GM18508 (cell line): ENCODE measurements at regions not wholly inside any gene's neighbourhood (a gene's known extent, or its start where the extent isn't known, plus 50 kb on each side); places are given as distances from the start of the nearest gene placed in this dataset.
"Not testable (repeated sequence)": the region's sequence is repeated elsewhere in the genome, so short reads cannot be mapped to it uniquely, and the experiment has no call there.

ENCODE experiments used
- ATAC-seq: cut with Tn5 transposase; IDR thresholded peaks from one replicate; pipeline ENCODE4 v1.9.1; 2021; ENCODE audit warnings: moderate number of reproducible peaks; ENCODE audit not compliant: insufficient read depth, unreplicated experiment

GRCh38 chr22:22296047-22296446 lies 51.5 kb downstream of the VPREB1 start:
- not testable (repeated sequence) for ATAC-seq

GRCh38 chr22:22297159-22297793 lies 52.7 kb downstream of the VPREB1 start:
- ATAC-seq, result not testable (repeated sequence)

GRCh38 chr22:22297794-22298653 lies 53.4 kb downstream of the VPREB1 start:
- ATAC-seq, result not testable (repeated sequence)

GRCh38 chr22:22298654-22299009 lies 54.0 kb downstream of the VPREB1 start:
- not testable (repeated sequence) for ATAC-seq

- ATAC-seq, result not testable (repeated sequence)
These were observed 55.9 kb downstream of the VPREB1 start for GRCh38 chr22:22300511-22300910.

GRCh38 chr22:22300946-22301345 lies 56.4 kb downstream of the VPREB1 start:
- ATAC-seq, result not testable (repeated sequence)

- ATAC-seq, result no peak
These were observed 72.0 kb downstream of the VPREB1 start for GRCh38 chr22:22316589-22316988.

GRCh38 chr22:22318723-22319465 lies 74.3 kb downstream of the VPREB1 start:
- no peak for ATAC-seq

GRCh38 chr22:22321743-22322611 lies 77.4 kb downstream of the VPREB1 start:
- not testable (repeated sequence) for ATAC-seq

GRCh38 chr22:22322792-22323191 lies 78.2 kb downstream of the VPREB1 start:
- no peak for ATAC-seq

GRCh38 chr22:22327723-22328122 lies 83.1 kb downstream of the VPREB1 start:
- ATAC-seq, result no peak

- ATAC-seq, result no peak
These were observed 85.2 kb downstream of the VPREB1 start for GRCh38 chr22:22329792-22330191.

- ATAC-seq, result not testable (repeated sequence)
These were observed 91.1 kb downstream of the VPREB1 start for GRCh38 chr22:22335640-22336039.

GRCh38 chr22:22336333-22336732 lies 91.7 kb downstream of the VPREB1 start:
- not testable (repeated sequence) for ATAC-seq

- ATAC-seq, result not testable (repeated sequence)
These were observed 94.2 kb downstream of the VPREB1 start for GRCh38 chr22:22338778-22339177.

- ATAC-seq, result no peak
These were observed 97.2 kb downstream of the VPREB1 start for GRCh38 chr22:22341736-22342135.

- ATAC-seq, result no peak
These were observed 98.4 kb downstream of the VPREB1 start for GRCh38 chr22:22342697-22343580.

- no peak for ATAC-seq
These were observed 99.2 kb downstream of the VPREB1 start for GRCh38 chr22:22343581-22344296.
